HG03175 (cell line): ENCODE measurements at regions not wholly inside any gene's neighbourhood (a gene's known extent, or its start where the extent isn't known, plus 50 kb on each side); places are given as distances from the start of the nearest gene placed in this dataset.
"Not testable (repeated sequence)": the region's sequence is repeated elsewhere in the genome, so short reads cannot be mapped to it uniquely, and the experiment has no call there.

ENCODE experiments used
- ATAC-seq: cut with Tn5 transposase; IDR thresholded peaks from one replicate; pipeline ENCODE4 v1.9.1; 2021; ENCODE audit warnings: mild to moderate bottlenecking, moderate library complexity; ENCODE audit not compliant: unreplicated experiment

DNA sequence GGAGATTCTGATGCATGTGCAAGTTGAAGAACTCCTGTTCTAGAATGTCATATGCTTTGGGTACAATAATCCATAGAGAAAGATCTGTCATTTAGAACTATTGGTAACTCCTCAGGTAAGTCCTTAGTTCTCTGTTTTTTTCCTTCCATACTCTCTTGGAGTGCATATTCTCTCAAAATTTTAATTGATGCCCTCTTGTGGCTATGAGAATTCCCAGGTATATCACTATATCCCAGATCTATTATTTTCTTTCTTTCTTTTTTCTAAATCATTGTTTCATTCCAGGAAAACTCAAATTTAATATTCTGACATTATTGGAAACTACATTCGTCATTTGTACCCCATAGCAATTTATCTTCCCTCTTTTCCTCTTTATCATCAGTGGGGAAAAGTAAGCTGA is 485.4 kb downstream of the KLF5 start:
- ATAC-seq: no peak

DNA sequence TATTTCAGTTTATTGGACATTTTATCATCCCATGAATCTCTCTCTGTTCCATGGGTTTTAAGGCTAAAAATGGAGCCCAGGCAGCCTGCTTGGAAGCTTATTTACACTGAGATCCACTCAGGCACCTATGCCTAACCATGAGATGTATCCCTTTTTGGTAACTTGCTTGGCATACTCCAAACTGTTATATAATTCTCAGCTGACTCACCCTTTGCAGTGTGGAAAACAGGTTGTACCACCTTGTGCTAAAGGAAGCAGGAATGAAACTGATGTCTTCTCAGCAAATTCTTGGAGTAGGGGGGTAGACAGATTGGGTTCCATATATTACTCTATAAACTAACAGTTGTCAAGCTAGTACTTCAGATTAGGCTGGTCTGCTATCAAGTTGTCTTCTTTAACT is 483.6 kb downstream of the KLF5 start:
- ATAC-seq: no peak

GRCh38 chr13:73536865-73537264 is 478.1 kb downstream of the KLF5 start:
- no peak for ATAC-seq

DNA sequence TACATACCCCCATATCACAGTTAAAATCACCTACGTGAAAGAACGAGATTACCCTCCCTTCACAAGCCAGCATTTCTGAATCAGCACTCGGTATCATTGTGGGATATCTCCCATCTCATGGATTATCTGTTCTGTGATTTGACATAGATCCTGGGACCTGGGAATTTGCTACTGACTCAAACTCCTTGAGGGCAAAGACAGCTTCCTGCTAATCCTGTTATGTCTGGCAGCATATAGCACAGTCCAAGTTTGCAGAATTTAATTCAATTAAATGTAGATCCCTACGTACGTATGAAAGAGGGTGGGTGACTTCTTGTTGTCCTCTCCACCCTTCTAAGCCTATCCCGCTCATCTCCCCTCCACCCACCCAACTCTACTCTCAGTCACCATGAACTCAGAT is 476.5 kb downstream of the KLF5 start:
- no peak for ATAC-seq

- no peak for ATAC-seq
Observed at GRCh38 chr13:73532987-73533510, 474.2 kb downstream of the KLF5 start.

- no peak for ATAC-seq
Observed at GRCh38 chr13:73532582-73532981, 473.8 kb downstream of the KLF5 start.

- no peak for ATAC-seq
Observed at GRCh38 chr13:73531014-73531413, 472.2 kb downstream of the KLF5 start.

DNA sequence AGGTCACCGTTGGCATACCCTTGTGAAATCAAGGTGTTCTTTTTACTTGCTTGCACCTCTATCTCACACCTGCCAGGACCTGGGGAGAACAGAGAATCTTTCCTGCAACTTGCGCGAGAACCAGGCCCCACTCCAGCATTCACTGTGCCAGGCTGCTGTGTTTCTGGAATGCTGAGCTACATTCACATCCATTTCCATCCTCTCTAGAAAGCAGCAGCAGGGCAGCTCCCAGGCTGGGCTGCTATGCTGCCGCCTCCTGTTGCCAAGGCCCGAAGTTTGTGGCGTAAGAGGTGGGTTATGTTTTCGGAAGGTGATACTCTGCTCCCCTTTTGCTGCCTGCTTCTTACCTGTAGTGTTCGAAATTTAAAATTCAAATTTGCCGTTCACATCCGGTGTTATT is 464.1 kb downstream of the KLF5 start:
- no peak for ATAC-seq

- no peak for ATAC-seq
Observed at GRCh38 chr13:73521985-73522524, 463.2 kb downstream of the KLF5 start.

DNA sequence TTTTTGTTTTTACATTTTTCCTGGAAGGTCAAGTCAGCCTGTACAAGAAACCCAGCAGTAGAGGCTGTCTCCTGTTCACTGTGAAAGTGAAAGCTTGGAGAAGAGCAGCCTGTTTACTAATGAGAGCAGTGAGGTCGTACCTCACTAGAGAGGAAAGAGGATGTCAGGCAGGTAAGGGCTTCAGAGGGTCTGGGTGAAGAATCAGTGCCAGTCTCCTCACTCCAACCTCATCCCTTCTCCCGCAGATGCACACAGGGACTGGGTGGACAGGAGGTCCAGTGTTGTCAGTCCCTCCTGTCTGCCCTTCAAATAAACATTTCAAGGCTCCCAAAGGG is 462.5 kb downstream of the KLF5 start:
- no peak for ATAC-seq

DNA sequence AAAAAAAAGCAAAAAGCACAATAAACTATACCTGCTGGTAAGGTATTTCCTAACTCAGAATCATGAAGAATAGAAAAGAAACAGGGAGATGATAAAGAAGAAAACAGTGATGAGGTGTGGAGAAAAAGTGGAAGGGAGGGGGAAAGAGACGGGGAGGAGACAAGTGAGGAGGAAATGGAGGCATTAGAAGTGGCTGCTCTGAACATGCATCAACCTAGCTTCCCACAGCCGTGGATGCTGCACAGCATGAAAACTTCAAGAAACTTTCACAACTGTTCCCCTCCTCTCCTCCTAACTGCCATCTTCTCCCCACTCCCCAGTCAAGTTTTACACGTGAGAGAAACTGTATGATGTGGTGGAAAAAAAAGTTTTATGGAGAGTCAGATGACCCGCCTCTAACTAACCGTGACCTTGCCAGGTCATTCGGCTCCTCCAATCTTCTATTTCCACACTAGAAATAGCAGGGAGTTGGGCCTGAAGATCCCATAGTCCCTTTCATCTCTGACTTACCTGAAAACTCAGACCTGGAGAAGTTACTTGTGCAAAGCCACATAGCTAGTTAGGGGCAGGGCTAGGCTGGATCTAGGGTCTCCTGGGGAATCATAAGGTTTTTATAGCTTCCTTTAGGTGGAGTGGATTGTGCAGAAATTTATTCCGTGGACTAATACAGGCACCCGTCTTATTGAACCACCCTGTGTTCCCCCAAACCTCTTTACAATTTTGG is 461.9 kb downstream of the KLF5 start:
- no peak for ATAC-seq

DNA sequence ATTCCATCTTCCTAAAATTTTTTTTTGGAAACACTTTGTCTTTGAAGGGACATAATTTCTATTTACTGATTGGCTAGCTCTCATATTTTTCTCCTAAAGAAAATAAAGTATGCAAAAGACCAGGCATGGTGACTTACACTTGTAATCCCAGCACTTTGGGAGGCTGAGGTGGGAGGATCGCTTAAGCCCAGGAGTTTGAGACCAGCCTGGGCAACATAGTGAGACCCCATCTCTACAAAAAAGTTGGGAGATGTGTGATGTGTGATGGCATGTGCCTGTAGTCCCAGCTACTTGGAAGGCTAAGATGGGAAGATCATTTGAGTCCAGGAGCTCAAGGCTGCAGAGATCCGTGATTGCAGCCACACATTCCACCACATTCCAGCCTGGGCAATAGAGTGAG is 461.3 kb downstream of the KLF5 start:
- not testable (repeated sequence) for ATAC-seq

GRCh38 chr13:73519396-73520116 is 460.8 kb downstream of the KLF5 start:
- no peak for ATAC-seq

DNA sequence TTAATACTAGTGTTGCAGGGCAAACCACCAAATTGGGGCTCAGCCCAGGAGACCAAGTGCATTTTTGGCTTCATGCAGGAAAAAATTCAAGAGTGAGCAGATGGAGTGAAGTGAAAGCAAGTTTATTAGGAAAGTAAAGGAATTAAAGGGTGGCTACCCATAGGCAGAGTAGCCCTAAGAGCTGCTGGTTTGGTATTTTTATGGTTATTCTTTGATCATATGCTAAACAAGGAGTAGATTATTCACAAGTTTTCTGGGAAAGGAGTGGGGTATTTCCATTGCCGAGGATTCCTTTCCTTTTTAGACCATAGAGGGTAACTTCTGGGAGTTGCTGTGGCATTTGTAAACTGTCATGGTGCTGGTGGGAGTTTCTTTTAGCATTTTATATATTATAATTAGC is 459.0 kb downstream of the KLF5 start:
- no peak for ATAC-seq

- no peak for ATAC-seq
Observed at GRCh38 chr13:73516731-73517130, 457.9 kb downstream of the KLF5 start.

GRCh38 chr13:73514208-73514607 is 455.4 kb downstream of the KLF5 start:
- ATAC-seq: no peak

DNA sequence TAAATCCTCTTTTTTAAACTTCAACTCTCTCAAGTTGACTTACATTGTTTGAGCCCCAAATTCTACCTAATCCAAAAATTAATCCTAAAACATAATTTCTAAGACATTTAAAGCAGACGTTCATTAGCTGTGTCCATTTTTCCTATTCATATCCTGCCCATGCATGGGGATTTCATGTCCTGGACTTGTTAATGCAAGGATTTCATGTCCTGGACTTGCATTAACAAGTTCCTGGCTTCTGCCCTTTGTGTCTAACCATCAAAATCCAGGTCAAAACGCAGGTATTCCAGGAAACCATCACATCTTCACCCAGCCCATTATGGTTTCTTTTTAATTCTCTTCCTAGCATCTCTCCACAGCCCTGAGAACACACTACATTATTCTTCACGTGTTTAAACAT is 454.9 kb downstream of the KLF5 start:
- ATAC-seq: no peak

DNA sequence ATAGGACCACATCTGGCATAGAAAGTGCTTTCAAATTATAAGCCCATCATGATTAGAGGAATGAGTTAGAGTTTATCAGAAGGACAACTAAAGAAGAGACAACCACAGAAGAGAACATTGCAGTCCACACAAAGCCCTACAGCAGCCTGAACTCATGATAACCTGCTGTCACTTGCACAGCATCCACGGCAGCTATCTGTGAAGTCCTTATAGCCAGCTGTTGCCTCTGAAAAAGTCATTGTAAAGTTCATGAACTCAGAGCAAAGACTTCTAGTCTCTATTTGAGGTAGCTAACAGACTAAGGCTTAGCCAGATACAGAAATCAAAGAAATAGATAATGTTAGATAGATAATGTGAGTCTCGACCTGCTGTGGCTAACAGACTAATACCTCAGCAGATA is 450.0 kb downstream of the KLF5 start:
- no peak for ATAC-seq

DNA sequence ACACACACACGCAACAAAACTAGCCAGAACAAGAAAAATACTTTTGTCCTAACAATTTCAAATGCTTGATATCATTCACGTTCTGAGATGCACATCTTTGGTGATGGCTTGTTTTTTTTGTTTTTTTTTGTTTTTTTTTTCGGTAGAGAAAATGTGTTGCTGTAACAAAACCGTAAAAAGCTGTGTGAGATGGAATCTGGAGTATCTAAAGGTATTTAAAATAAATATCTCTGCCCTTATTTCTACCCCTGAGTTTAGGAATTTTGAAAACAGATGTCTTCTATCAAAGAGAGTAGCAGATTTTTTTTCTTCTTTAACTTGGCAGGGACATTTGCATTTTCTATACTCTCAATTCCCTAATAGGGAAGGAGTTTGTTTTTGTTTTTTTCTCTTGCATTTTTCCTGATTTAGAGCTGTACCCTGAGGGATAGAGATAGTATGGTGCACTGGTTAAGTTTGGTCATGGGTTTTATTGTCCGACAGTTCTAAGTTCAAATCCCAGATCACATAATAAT is 446.6 kb downstream of the KLF5 start:
- ATAC-seq: no peak

GRCh38 chr13:73499695-73500094 is 440.9 kb downstream of the KLF5 start:
- ATAC-seq: no peak

DNA sequence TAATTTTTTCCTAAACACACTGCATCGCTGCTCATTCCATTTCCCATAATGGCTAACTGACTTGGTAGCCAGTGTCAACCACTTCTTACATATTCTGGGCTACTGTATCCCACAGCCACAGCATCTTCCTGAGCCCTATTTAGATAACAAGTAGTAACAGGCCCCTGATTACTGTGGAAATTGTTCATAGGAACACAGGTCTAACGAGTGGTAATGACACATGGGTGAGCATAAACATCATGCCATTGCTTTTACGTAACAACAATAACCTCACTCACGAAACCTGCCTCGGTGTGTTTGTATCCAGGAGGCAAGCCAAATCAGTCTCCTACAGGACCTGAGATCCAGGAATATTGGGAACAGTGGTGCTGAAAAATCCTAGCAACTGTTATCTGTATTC is 438.6 kb downstream of the KLF5 start:
- no peak for ATAC-seq

GRCh38 chr13:73496711-73497110 is 437.9 kb downstream of the KLF5 start:
- no peak for ATAC-seq
